ENCODE measurements at regions not wholly inside any gene's neighbourhood (a gene's known extent, or its start where the extent isn't known, plus 50 kb on each side); places are given as distances from the start of the nearest gene placed in this dataset.

GRCh38 chr13:70544706-70545105, 436.5 kb upstream of the KLHL1 start:
- Histone ChIP-seq H3K4me2 (ENCODE audit: low read depth, low read length, poor library complexity, severe bottlenecking) (no peak overlapping the region), H3K9ac (ENCODE audit: low read length) (no peak overlapping the region), H3K36me3 (ENCODE audit: low read length) (no peaks in the 10 kb centered on the region), H3K9me2 (replicated peaks; ENCODE audit: insufficient read depth, low read length) (no peaks in the 10 kb centered on the region), H3K79me2 (ENCODE audit: insufficient read depth, low read length) (no peaks in the 10 kb centered on the region), H3K27ac (ENCODE audit: low read depth, low read length) (no peak overlapping the region), H3F3A (ENCODE audit: insufficient read depth) (no peaks in the 10 kb centered on the region), H2AFZ (ENCODE audit: low read depth, low read length, severe bottlenecking) (no peak overlapping the region), H3K9me3 (ENCODE audit: insufficient read depth, low read length) (no peaks in the 10 kb centered on the region), H3K4me3 (ENCODE audit: insufficient read depth, low read length, poor library complexity, severe bottlenecking) (no peak overlapping the region), H3K27me3 (ENCODE audit: low read length) (no peaks in the 10 kb centered on the region), H4K20me1 (ENCODE audit: low read depth, low read length) (no peaks in the 10 kb centered on the region)
- TF ChIP-seq, protein P1, sequence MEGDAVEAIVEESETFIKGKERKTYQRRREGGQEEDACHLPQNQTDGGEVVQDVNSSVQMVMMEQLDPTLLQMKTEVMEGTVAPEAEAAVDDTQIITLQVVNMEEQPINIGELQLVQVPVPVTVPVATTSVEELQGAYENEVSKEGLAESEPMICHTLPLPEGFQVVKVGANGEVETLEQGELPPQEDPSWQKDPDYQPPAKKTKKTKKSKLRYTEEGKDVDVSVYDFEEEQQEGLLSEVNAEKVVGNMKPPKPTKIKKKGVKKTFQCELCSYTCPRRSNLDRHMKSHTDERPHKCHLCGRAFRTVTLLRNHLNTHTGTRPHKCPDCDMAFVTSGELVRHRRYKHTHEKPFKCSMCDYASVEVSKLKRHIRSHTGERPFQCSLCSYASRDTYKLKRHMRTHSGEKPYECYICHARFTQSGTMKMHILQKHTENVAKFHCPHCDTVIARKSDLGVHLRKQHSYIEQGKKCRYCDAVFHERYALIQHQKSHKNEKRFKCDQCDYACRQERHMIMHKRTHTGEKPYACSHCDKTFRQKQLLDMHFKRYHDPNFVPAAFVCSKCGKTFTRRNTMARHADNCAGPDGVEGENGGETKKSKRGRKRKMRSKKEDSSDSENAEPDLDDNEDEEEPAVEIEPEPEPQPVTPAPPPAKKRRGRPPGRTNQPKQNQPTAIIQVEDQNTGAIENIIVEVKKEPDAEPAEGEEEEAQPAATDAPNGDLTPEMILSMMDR (IDR thresholded peaks at IDR 0.05; ENCODE audit: insufficient read depth, low read length, poor library complexity, severe bottlenecking) = no peak
- no peak for TF ChIP-seq EZH2phosphoT487 (conservative IDR thresholded peaks at IDR 0.05; ENCODE audit: low read length)

DNA sequence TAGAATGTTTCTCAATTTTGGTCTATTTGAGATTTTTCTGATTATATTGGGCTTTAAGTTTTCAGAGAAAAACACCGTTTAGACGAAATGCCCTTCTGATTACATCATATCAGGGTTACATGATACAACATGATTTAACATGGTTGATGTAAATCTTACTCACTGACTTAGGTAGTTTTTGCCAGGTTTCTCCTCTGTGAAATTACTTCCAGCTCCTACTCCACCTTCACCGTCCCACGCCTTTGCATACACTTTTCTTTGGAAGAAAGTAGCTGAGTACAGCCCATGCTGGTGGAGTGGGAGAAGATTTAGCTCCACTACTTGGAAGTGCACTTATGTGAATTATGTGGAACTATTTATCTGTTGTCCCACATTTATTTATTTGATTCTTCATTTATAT, 433.2 kb upstream of the KLHL1 start:
- Histone ChIP-seq H2AFZ (ENCODE audit: low read depth, low read length, severe bottlenecking) (peak overlapping the region; percentile 1), H3K79me2 (ENCODE audit: insufficient read depth, low read length) (no peaks in the 10 kb centered on the region), H3K36me3 (ENCODE audit: low read length) (no peaks in the 10 kb centered on the region), H3K9ac (ENCODE audit: low read length) (no peak overlapping the region), H3K27ac (ENCODE audit: low read depth, low read length) (no peak overlapping the region), H3K27me3 (ENCODE audit: low read length) (no peaks in the 10 kb centered on the region), H3K4me3 (ENCODE audit: insufficient read depth, low read length, poor library complexity, severe bottlenecking) (no peak overlapping the region), H4K20me1 (ENCODE audit: low read depth, low read length) (no peaks in the 10 kb centered on the region), H3K9me2 (replicated peaks; ENCODE audit: insufficient read depth, low read length) (no peaks in the 10 kb centered on the region), H3F3A (ENCODE audit: insufficient read depth) (no peaks in the 10 kb centered on the region), H3K9me3 (ENCODE audit: insufficient read depth, low read length) (no peaks in the 10 kb centered on the region), H3K4me2 (ENCODE audit: low read depth, low read length, poor library complexity, severe bottlenecking) (no peak overlapping the region)
- TF ChIP-seq EZH2phosphoT487 (conservative IDR thresholded peaks at IDR 0.05; ENCODE audit: low read length) = no peak
- TF ChIP-seq, protein P1 (IDR thresholded peaks at IDR 0.05; ENCODE audit: insufficient read depth, low read length, poor library complexity, severe bottlenecking) = no peak

- Histone ChIP-seq H4K20me1 (ENCODE audit: low read depth, low read length) (no peaks in the 10 kb centered on the region), H3K27me3 (ENCODE audit: low read length) (no peaks in the 10 kb centered on the region), H3K36me3 (ENCODE audit: low read length) (no peaks in the 10 kb centered on the region), H2AFZ (ENCODE audit: low read depth, low read length, severe bottlenecking) (no peak overlapping the region), H3F3A (ENCODE audit: insufficient read depth) (no peaks in the 10 kb centered on the region), H3K9ac (ENCODE audit: low read length) (no peak overlapping the region), H3K9me2 (replicated peaks; ENCODE audit: insufficient read depth, low read length) (no peaks in the 10 kb centered on the region), H3K27ac (ENCODE audit: low read depth, low read length) (no peak overlapping the region), H3K9me3 (ENCODE audit: insufficient read depth, low read length) (no peaks in the 10 kb centered on the region), H3K4me3 (ENCODE audit: insufficient read depth, low read length, poor library complexity, severe bottlenecking) (no peak overlapping the region), H3K4me2 (ENCODE audit: low read depth, low read length, poor library complexity, severe bottlenecking) (no peak overlapping the region), H3K79me2 (ENCODE audit: insufficient read depth, low read length) (no peaks in the 10 kb centered on the region)
- TF ChIP-seq, protein P1 (IDR thresholded peaks at IDR 0.05; ENCODE audit: insufficient read depth, low read length, poor library complexity, severe bottlenecking) = no peak
- TF ChIP-seq EZH2phosphoT487 (conservative IDR thresholded peaks at IDR 0.05; ENCODE audit: low read length) = no peak
Measured at GRCh38 chr13:70534466-70534865, 426.2 kb upstream of the KLHL1 start.
